ENCODE measurements at regions not wholly inside any gene's neighbourhood (a gene's known extent, or its start where the extent isn't known, plus 50 kb on each side); places are given as distances from the start of the nearest gene placed in this dataset.

GRCh38 chr11:37484298-37484697 lies 886.3 kb upstream of the RAG2 start:
- Mint-ChIP-seq H3K4me1 (no peaks in the 10 kb centered on the region), H3K27me3 (ENCODE audit: low read depth, poor library complexity) (no peaks in the 10 kb centered on the region), H3K27ac (no peak overlapping the region), H3K9me3 (no peaks in the 10 kb centered on the region), H3K36me3 (ENCODE audit: low read depth) (no peaks in the 10 kb centered on the region), H3K4me3 (no peak overlapping the region)
- no peak for DNase-seq
- TF ChIP-seq CTCF (IDR thresholded peaks at IDR 0.05), result no peak

GRCh38 chr11:37483761-37484160 lies 885.7 kb upstream of the RAG2 start:
- no peaks in the 10 kb centered on the region for H3K9me3 Mint-ChIP-seq
- H3K27ac Mint-ChIP-seq, result no peak overlapping the region
- no peaks in the 10 kb centered on the region for H3K4me1 Mint-ChIP-seq
- H3K27me3 Mint-ChIP-seq (ENCODE audit: low read depth, poor library complexity), result no peaks in the 10 kb centered on the region
- no peak for DNase-seq
- no peak overlapping the region for H3K4me3 Mint-ChIP-seq
- TF ChIP-seq CTCF (IDR thresholded peaks at IDR 0.05), result no peak
- H3K36me3 Mint-ChIP-seq (ENCODE audit: low read depth), result no peaks in the 10 kb centered on the region

- no peaks in the 10 kb centered on the region for H3K4me1 Mint-ChIP-seq
- no peak for TF ChIP-seq CTCF (IDR thresholded peaks at IDR 0.05)
- H3K4me3 Mint-ChIP-seq, result no peak overlapping the region
- DNase-seq, result no peak
- no peaks in the 10 kb centered on the region for H3K27me3 Mint-ChIP-seq (ENCODE audit: low read depth, poor library complexity)
- no peaks in the 10 kb centered on the region for H3K9me3 Mint-ChIP-seq
- no peak overlapping the region for H3K27ac Mint-ChIP-seq
- H3K36me3 Mint-ChIP-seq (ENCODE audit: low read depth), result no peaks in the 10 kb centered on the region
These were observed 876.9 kb upstream of the RAG2 start for GRCh38 chr11:37474889-37475288.

- H3K4me3 Mint-ChIP-seq, result no peak overlapping the region
- no peaks in the 10 kb centered on the region for H3K9me3 Mint-ChIP-seq
- no peaks in the 10 kb centered on the region for H3K36me3 Mint-ChIP-seq (ENCODE audit: low read depth)
- no peak for DNase-seq
- H3K27ac Mint-ChIP-seq, result no peak overlapping the region
- no peaks in the 10 kb centered on the region for H3K4me1 Mint-ChIP-seq
- TF ChIP-seq CTCF (IDR thresholded peaks at IDR 0.05), result no peak
- no peaks in the 10 kb centered on the region for H3K27me3 Mint-ChIP-seq (ENCODE audit: low read depth, poor library complexity)
These were observed 870.3 kb upstream of the RAG2 start for GRCh38 chr11:37468344-37468743.

- Mint-ChIP-seq H3K4me1 (no peaks in the 10 kb centered on the region), H3K4me3 (no peak overlapping the region), H3K36me3 (ENCODE audit: low read depth) (no peaks in the 10 kb centered on the region), H3K27me3 (ENCODE audit: low read depth, poor library complexity) (no peaks in the 10 kb centered on the region), H3K9me3 (no peaks in the 10 kb centered on the region), H3K27ac (no peak overlapping the region)
- no peak for DNase-seq
- no peak for TF ChIP-seq CTCF (IDR thresholded peaks at IDR 0.05)
These were observed 867.2 kb upstream of the RAG2 start for GRCh38 chr11:37465221-37465620.

- no peak for TF ChIP-seq CTCF (IDR thresholded peaks at IDR 0.05)
- Mint-ChIP-seq H3K27ac (no peak overlapping the region), H3K4me3 (no peak overlapping the region), H3K36me3 (ENCODE audit: low read depth) (no peaks in the 10 kb centered on the region), H3K4me1 (no peaks in the 10 kb centered on the region), H3K27me3 (ENCODE audit: low read depth, poor library complexity) (no peaks in the 10 kb centered on the region), H3K9me3 (no peaks in the 10 kb centered on the region)
- DNase-seq, result no peak
These were observed 861.4 kb upstream of the RAG2 start for GRCh38 chr11:37459456-37459855.
